Activated naive CD4-positive, alpha-beta T cell treated with anti-CD3 and anti-CD28 coated beads, Interleukin-2, amount 10 ng/mL, durations not matched to agents 7 days and 5 days (primary cell): ENCODE measurements at regions not wholly inside any gene's neighbourhood (a gene's known extent, or its start where the extent isn't known, plus 50 kb on each side); places are given as distances from the start of the nearest gene placed in this dataset.

Source experiments
- CTCF ChIA-PET: fragments of 350-600 bp; sonication (Branson Sonifier 250); formaldehyde crosslinking; loops from one replicate; lab custom pipeline; 2021; ENCODE audit warnings: antibody characterized with exemption; lab: Charles Lee
- DNase-seq: peaks from one replicate; pipeline ENCODE4 v3.0.0-alpha.2; 2020
- H3K27ac Mint-ChIP-seq: one replicate; pipeline ENCODE4 v1.8.0; 2021; ENCODE audit warnings: mild to moderate bottlenecking, moderate library complexity, mixed read lengths
- H3K27me3 Mint-ChIP-seq: one replicate; pipeline ENCODE4 v1.8.0; 2021; ENCODE audit warnings: mild to moderate bottlenecking, mixed read lengths
- H3K36me3 Mint-ChIP-seq: one replicate; pipeline ENCODE4 v1.8.0; 2021; ENCODE audit warnings: mixed read lengths
- H3K4me1 Mint-ChIP-seq: one replicate; pipeline ENCODE4 v1.8.0; 2021; ENCODE audit warnings: mixed read lengths
- H3K4me3 Mint-ChIP-seq: one replicate; pipeline ENCODE4 v1.8.0; 2021; ENCODE audit warnings: mild to moderate bottlenecking, moderate library complexity, mixed read lengths
- H3K9me3 Mint-ChIP-seq: one replicate; pipeline ENCODE4 v1.8.0; 2021; ENCODE audit warnings: mixed read lengths

DNA sequence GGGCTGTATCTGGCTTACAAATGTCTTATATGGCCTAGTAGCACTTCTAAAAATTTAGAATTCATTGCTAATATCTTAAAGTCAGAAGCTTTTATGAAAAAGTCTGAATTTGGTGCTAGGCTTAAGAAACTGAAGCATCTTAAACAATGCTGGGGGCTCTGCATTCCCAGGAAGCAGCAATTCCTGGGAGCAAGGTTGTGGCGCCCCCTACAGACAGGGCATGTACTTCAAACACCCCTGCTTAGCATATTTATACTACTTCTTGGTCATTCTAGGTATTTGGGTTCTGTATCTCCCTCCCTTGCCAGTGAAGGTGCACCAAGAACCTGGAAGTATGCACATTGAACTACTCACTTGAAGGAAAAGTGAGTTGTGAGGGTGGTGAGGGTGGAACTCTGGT is 64.6 kb upstream of the GRIA1 start:
- DNase-seq, result no peak
- Mint-ChIP-seq H3K27ac (no peak overlapping the region), H3K9me3 (no peaks in the 10 kb centered on the region), H3K4me1 (no peaks in the 10 kb centered on the region), H3K4me3 (no peak overlapping the region), H3K36me3 (no peaks in the 10 kb centered on the region), H3K27me3 (no peaks in the 10 kb centered on the region)
- CTCF ChIA-PET, result interaction anchor here (0.5 kb wide), 1 partner anchor 171 kb away, joined by 3 read pairs; no protein-coding TSS in a partner anchor

DNA sequence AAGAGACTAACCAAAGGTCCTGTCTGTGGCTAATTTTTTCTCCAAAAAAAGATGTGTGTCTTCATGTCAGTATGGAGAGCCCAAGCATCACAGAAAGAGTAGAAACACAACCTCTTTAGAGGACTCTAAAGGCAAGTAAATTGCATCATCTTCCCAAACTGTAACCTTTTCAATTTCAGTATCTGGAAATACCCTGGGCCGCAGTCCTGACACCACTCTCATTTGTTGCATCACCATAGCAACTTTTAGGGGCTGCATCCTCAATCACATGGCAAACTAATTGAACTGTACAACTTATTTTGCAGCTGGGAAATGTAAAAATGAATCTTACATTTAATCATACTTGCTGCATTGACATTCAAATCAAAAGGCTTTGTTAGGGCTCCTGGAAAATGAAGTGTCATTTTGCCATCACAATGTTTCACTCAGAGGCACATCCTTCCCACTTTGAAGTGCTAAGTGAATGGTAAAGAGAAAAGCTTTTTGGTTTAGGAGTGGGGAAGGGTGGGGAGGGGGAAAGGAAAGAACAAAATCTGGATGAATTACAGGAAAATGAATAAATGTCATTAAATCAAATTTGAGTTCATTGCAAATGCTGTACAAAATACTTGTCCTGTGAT is 60.6 kb upstream of the GRIA1 start:
- DNase-seq, result no peak
- CTCF ChIA-PET, result no interaction called here
- H3K27ac Mint-ChIP-seq, result no peak overlapping the region
- H3K9me3 Mint-ChIP-seq, result no peaks in the 10 kb centered on the region
- no peaks in the 10 kb centered on the region for H3K36me3 Mint-ChIP-seq
- no peak overlapping the region for H3K4me3 Mint-ChIP-seq
- no peaks in the 10 kb centered on the region for H3K4me1 Mint-ChIP-seq
- H3K27me3 Mint-ChIP-seq, result no peaks in the 10 kb centered on the region

DNA sequence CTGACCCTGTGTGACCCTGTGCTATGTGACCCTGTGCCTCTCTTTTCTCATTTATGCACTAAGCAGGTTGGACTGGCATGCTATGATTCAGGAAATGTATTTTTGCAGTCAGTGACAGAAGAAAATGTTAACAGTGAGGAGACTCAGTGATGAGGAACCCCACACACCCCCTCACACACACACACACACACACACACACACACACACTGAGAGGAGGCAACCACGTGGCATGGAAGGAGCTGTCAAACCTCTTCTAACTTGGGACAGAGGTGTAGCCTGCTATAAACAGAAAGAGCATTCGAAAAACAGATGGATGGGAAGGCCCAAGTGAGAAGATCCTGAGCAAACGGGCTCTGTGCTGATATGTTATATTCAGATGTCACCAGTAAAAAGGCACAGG is 57.9 kb upstream of the GRIA1 start:
- Mint-ChIP-seq H3K27ac (no peak overlapping the region), H3K4me1 (no peaks in the 10 kb centered on the region), H3K36me3 (no peaks in the 10 kb centered on the region), H3K27me3 (no peaks in the 10 kb centered on the region), H3K4me3 (no peak overlapping the region), H3K9me3 (no peaks in the 10 kb centered on the region)
- DNase-seq, result no peak
- CTCF ChIA-PET, result no interaction called here

DNA sequence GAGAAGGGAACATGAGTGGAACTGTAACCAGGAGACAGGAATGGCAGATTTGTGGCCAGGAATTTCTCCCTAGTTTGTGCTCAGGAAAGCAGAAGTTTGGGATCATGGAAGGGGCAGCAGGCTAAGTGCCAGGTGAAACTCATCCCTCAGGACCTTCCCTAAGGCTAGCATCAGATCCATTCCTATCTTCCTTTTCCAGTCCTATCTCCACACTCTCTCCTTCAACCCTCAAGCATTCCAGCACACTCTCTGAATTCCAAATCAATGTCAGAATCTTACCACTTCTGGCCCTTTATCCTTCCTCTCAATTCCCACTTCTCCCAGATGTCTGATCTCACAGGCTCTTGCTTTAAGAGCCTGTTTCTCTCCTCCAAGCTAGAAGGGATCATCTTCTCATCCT is 53.2 kb upstream of the GRIA1 start:
- CTCF ChIA-PET, result interaction anchor here (0.6 kb wide), 1 partner anchor 112 kb away, joined by 3 read pairs; no protein-coding TSS in a partner anchor
- no peak overlapping the region for H3K4me3 Mint-ChIP-seq

DNA sequence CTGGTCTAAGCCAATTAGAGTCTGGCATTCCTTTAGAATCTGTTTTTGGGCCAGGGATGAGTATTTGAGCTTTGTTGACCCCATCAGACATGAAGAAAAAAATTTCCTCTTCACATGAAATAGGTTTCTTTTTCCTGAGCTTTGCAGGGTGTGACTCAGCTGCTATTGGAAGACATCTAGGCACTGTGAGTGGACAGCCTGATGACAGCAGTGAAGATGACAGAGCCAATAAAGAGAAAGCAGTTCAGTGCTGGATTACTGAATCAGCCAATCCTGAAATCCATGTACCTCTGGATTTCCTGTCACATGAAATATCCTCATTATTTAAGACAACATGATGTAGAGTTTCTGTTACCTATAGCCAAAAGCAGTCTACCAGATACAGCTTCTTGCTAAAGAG is 51.3 kb upstream of the GRIA1 start:
- no peak overlapping the region for H3K4me3 Mint-ChIP-seq
- H3K36me3 Mint-ChIP-seq, result no peaks in the 10 kb centered on the region
- H3K9me3 Mint-ChIP-seq, result no peaks in the 10 kb centered on the region
- H3K27ac Mint-ChIP-seq, result no peak overlapping the region
- H3K27me3 Mint-ChIP-seq, result no peaks in the 10 kb centered on the region
- CTCF ChIA-PET, result no interaction called here
- no peak for DNase-seq
- no peaks in the 10 kb centered on the region for H3K4me1 Mint-ChIP-seq

More for the DNA sequence above, 53.2 kb upstream of the GRIA1 start:
- Mint-ChIP-seq H3K9me3 (no peaks in the 10 kb centered on the region), H3K4me1 (no peaks in the 10 kb centered on the region), H3K27me3 (no peaks in the 10 kb centered on the region), H3K27ac (no peak overlapping the region), H3K36me3 (no peaks in the 10 kb centered on the region)
- no peak for DNase-seq
